Transverse colon (tissue), 4 donors: ENCODE measurements at regions not wholly inside any gene's neighbourhood (a gene's known extent, or its start where the extent isn't known, plus 50 kb on each side); places are given as distances from the start of the nearest gene placed in this dataset.
"Not testable (repeated sequence)": the region's sequence is repeated elsewhere in the genome, so short reads cannot be mapped to it uniquely, and the experiment has no call there.

Experiments used
- DNase-seq: peaks from one replicate; pipeline ENCODE4 v3.0.0-alpha.2; 2019
- H3K27ac ChIP-seq, 4 donors: fragments of 200-600 bp; sonication (generic); 2 replicates each; pipeline ENCODE4 v1.5.1; 2016 to 2018; ENCODE audit warnings: inconsistent platforms in 4 of 4
- H3K27me3 ChIP-seq: fragments of 200-600 bp; sonication (generic); 2 replicates; pipeline ENCODE4 v1.5.1; 2017; ENCODE audit warnings: inconsistent platforms
- H3K36me3 ChIP-seq, 4 donors: fragments of 200-600 bp; sonication (generic); 2 replicates each; pipeline ENCODE4 v1.5.1; 2017 to 2019; ENCODE audit warnings: inconsistent platforms in 4 of 4
- H3K4me1 ChIP-seq, 4 donors: fragments of 200-600 bp; sonication (generic); 2 replicates each; pipeline ENCODE4 v1.5.1; 2017 to 2020; ENCODE audit warnings: inconsistent platforms in 4 of 4
- H3K4me3 ChIP-seq, 4 donors: fragments of 200-600 bp; sonication (generic); 1 replicate in 1 of 4; 2 replicates in 3 of 4; pipeline versions ENCODE4 v1.5.1 to v1.6.1; 2017 to 2019; ENCODE audit warnings: inconsistent platforms in 4 of 4
- H3K9me3 ChIP-seq, 2 donors: fragments of 200-600 bp; sonication (generic); 2 replicates each; pipeline ENCODE4 v1.5.1; 2017 to 2019; ENCODE audit warnings: inconsistent platforms in 2 of 2
- EP300 ChIP-seq: sonication (generic); formaldehyde crosslinking; IDR thresholded peaks from one replicate; pipeline ENCODE4 v1.6.1; 2017; ENCODE audit warnings: antibody characterized with exemption, low read depth
- POLR2A ChIP-seq: fragments of 450-650 bp; IDR thresholded peaks from one replicate; pipeline ENCODE4 v1.6.1; 2016; ENCODE audit warnings: antibody characterized with exemption, mild to moderate bottlenecking, moderate library complexity
- POLR2AphosphoS5 ChIP-seq, 3 donors: sonication (generic); formaldehyde crosslinking; IDR thresholded peaks; one replicate each; pipeline ENCODE4 v1.6.1; 2016; ENCODE audit warnings: antibody characterized with exemption in 3 of 3
- whole genome bisulfite sequencing, 2 donors: methylation state at CpG; one replicate each; pipeline ENCODE4 v1.1.5; 2018; ENCODE audit warnings: low coverage in 1 of 2; 5-methylcytosine and 5-hydroxymethylcytosine counted together
- in situ Hi-C, 4 donors: fragments of 200-750 bp; cut with MboI; loops; one replicate each; pipeline versions ENCODE4 v1.15.0 to v1.15.1; 2017; ENCODE audit warnings: low sequenced_read_pairs in 3 of 4, low pct_ligation_motif_present in 1 of 4, low pct_unique_long_range_greater_than_20kb in 1 of 4
- intact Hi-C: fragments of 100-400 bp; cut with DNase I; formaldehyde crosslinking; loops from one replicate; pipeline ENCODE4 v1.15.1; 2023; ENCODE audit warnings: low total_unique reads
- TF ChIP-seq, protein P1 (sequence below), 5 experiments: fragments of 200-600 bp in 3 of 5; fragments of 450-650 bp in 2 of 5; sonication (generic) in 3 of 5; IDR thresholded peaks; 1 replicate in 2 of 5; 2 replicates in 3 of 5; pipeline ENCODE4 v1.5.1; 2016 to 2017; ENCODE audit warnings: antibody characterized with exemption in 5 of 5, inconsistent platforms in 3 of 5, mild to moderate bottlenecking in 2 of 5, moderate library complexity in 1 of 5

DNA sequence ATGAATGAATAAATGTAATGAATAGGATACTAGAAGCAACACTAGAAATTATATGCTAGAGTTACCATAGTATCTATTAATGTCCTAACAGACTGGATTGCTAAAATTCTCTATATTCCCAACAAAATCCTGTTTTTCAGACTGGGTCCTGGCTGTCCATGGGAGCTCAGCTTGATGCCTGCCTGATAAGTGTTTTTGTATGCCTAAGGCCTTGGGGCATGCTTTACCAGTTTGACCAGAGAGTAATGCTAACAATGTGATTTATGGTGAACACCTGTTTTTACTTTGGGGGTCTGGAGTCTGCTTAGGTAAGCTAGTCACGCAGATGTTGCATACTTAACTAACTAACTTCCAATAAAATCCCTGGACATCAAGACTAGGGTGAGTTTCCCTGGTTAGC is 318.8 kb upstream of the DEPDC1 start:
- Histone ChIP-seq H3K4me1 (no peaks in the 10 kb centered on the region), H3K4me3 (no peak overlapping the region), H3K36me3 (no peaks in the 10 kb centered on the region), H3K27ac (no peak overlapping the region), H3K9me3 (no peaks in the 10 kb centered on the region), H3K27me3 (no peaks in the 10 kb centered on the region)
- intact Hi-C loops = no loop called here
- in situ Hi-C loops = no loop called here
- DNase-seq = no peak
- WGBS, 2 donors = 59% methylated on average over 1 of the region's 1 CpG; no CpG with 5 or more reads in 1 of the 2 donors
- TF ChIP-seq, protein P1, sequence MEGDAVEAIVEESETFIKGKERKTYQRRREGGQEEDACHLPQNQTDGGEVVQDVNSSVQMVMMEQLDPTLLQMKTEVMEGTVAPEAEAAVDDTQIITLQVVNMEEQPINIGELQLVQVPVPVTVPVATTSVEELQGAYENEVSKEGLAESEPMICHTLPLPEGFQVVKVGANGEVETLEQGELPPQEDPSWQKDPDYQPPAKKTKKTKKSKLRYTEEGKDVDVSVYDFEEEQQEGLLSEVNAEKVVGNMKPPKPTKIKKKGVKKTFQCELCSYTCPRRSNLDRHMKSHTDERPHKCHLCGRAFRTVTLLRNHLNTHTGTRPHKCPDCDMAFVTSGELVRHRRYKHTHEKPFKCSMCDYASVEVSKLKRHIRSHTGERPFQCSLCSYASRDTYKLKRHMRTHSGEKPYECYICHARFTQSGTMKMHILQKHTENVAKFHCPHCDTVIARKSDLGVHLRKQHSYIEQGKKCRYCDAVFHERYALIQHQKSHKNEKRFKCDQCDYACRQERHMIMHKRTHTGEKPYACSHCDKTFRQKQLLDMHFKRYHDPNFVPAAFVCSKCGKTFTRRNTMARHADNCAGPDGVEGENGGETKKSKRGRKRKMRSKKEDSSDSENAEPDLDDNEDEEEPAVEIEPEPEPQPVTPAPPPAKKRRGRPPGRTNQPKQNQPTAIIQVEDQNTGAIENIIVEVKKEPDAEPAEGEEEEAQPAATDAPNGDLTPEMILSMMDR (IDR thresholded peaks at IDR 0.05) = no peak
- no peak for TF ChIP-seq EP300
- TF ChIP-seq POLR2A = no peak
- TF ChIP-seq POLR2AphosphoS5 (IDR thresholded peaks at IDR 0.05) = no peak

DNA sequence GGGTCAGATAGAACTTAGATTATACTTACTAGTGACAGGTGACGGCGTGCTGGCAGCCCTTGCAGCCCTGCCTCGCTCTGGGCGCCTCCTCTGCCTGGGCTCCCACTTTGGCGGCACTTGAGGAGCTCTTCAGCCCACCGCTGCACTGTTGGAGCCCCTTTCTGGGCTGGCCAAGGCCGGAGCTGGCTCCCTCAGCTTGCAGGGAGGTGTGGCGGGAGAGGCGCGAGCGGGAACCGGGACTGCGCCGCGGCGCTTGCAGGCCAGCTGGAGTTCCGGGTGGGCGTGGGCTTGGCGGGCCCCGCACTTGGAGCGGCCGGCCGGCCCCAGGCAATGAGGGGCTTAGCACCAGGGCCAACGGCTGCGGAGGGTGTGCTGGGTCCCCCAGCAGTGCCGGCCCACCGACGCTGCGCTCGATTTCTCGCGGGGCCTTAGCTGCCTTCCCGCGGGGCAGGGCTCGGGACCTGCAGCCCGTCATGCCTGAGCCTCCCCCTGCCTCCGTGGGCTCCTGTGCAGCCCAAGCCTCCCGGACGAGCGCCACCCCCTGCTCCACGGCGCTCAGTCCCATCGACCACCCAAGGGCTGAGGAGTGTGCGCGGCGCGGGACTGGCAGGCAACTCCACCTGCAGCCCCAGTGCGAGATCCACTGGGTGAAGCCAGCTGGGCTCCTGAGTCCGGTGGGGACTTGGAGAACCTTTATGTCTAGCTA is 320.8 kb upstream of the DEPDC1 start:
- H3K4me1 ChIP-seq, in situ Hi-C loops, H3K36me3 ChIP-seq, H3K27me3 ChIP-seq, intact Hi-C loops, DNase-seq, H3K27ac ChIP-seq, H3K4me3 ChIP-seq, H3K9me3 ChIP-seq: not testable (repeated sequence)
- WGBS, 2 donors = 95% methylated on average over 48 of the region's 49 CpGs; no CpG with 5 or more reads in 1 of the 2 donors

DNA sequence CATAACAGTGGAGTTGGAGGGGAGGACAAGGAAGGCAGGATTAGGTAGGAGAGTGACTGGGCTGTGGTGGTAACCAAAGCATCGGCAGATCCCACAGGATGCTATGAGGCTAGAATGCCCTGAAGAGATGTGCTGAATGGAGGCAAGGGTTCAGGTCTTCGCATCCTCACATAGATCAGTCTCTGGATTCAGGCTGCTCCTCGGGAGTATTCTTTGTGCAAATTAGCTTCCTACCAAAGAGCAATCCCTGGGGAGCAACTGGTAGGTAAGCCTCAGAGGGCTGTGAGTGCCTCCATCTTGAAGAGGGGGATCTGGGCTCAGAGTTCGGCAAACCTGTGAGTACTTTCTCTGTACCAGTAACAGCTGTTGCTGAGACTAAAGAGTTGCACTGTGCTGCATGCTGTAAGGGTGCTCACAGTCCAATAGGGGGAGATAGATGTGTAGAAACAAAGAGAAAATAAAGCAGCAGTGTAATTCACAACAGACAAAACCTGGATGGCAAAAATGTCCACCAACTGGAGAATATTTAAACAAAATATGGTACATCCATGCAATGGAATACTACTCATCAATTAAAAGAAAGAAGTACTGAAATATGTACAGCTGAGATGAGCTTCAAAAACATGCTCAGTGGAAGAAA is 322.4 kb upstream of the DEPDC1 start:
- Histone ChIP-seq H3K36me3 (no peaks in the 10 kb centered on the region), H3K27ac (no peak overlapping the region), H3K27me3 (no peaks in the 10 kb centered on the region), H3K4me1 (no peaks in the 10 kb centered on the region), H3K4me3 (no peak overlapping the region), H3K9me3 (no peaks in the 10 kb centered on the region)
- WGBS, 2 donors = 75 to 83% methylated on average over 3 to 4 of the region's 4 CpGs
- DNase-seq = no peak
- in situ Hi-C loops = no loop called here
- TF ChIP-seq POLR2A = no peak
- TF ChIP-seq, protein P1 (IDR thresholded peaks at IDR 0.05) = no peak
- TF ChIP-seq POLR2AphosphoS5 (IDR thresholded peaks at IDR 0.05) = no peak
- TF ChIP-seq EP300 = no peak
- intact Hi-C loops = no loop called here

DNA sequence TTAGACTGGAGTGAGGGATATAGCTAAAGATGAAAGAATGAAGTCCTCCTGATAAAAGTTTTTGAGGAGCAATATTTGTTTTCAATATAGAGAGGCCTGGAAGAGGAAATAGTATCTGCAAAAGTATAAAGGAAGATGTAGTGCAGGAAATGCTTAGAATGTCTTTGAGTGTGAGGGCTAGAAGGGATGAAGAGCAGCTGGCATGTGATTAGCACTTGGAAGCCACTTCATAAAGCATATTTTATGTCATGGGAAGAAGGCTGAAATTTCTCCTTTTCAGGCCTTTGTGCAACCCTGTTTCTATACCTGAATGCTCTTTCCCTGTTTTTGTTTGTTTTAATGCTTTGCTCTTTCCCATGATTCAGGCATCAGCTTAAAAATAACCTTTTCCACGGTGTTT is 323.3 kb upstream of the DEPDC1 start:
- Histone ChIP-seq H3K9me3 (no peaks in the 10 kb centered on the region), H3K27me3 (no peaks in the 10 kb centered on the region), H3K4me3 (no peak overlapping the region), H3K27ac (no peak overlapping the region), H3K4me1 (no peaks in the 10 kb centered on the region), H3K36me3 (no peaks in the 10 kb centered on the region)
- in situ Hi-C loops = no loop called here
- 56 to 58% methylated on average over 1 of the region's 1 CpG for WGBS, 2 donors
- intact Hi-C loops = no loop called here
- TF ChIP-seq EP300 = no peak
- TF ChIP-seq POLR2A = no peak
- no peak for TF ChIP-seq POLR2AphosphoS5 (IDR thresholded peaks at IDR 0.05)
- TF ChIP-seq, protein P1 (IDR thresholded peaks at IDR 0.05) = no peak
- no peak for DNase-seq
